RWPE2 (cell line): ENCODE measurements at regions not wholly inside any gene's neighbourhood (a gene's known extent, or its start where the extent isn't known, plus 50 kb on each side); places are given as distances from the start of the nearest gene placed in this dataset.

Experiments used
- ATAC-seq: fragments of 200-7000 bp; cut with Tn5 transposase; 3 replicates; pipeline ENCODE4 v1.9.1; 2021; ENCODE audit warnings: low read depth
- DNase-seq: peaks from one replicate; pipeline ENCODE4 v3.0.0-alpha.2; 2020; ENCODE audit warnings: low spot score
- H3K27ac ChIP-seq: fragments of 450-650 bp; 2 replicates; pipeline ENCODE4 v1.5.1; 2017; ENCODE audit warnings: mild to moderate bottlenecking; ENCODE audit not compliant: poor library complexity, severe bottlenecking
- H3K27me3 ChIP-seq: fragments of 250-450 bp; sonication (Bioruptor Pico); 2 replicates; pipeline ENCODE4 v1.5.1; 2021; ENCODE audit warnings: mild to moderate bottlenecking, moderate library complexity; ENCODE audit not compliant: insufficient read depth, poor library complexity, severe bottlenecking
- H3K36me3 ChIP-seq: fragments of 250-450 bp; sonication (Bioruptor Pico); 2 replicates; pipeline ENCODE4 v1.5.1; 2020; ENCODE audit warnings: low read depth, mild to moderate bottlenecking, moderate library complexity
- H3K4me1 ChIP-seq: fragments of 250-450 bp; sonication (Bioruptor Pico); 2 replicates; pipeline ENCODE4 v1.5.1; 2021; ENCODE audit warnings: mild to moderate bottlenecking, moderate library complexity; ENCODE audit not compliant: insufficient read depth, poor library complexity, severe bottlenecking
- H3K4me3 ChIP-seq: fragments of 250-450 bp; sonication (Bioruptor Pico); 2 replicates; pipeline ENCODE4 v1.5.1; 2021; ENCODE audit warnings: mild to moderate bottlenecking, moderate library complexity; ENCODE audit not compliant: severe bottlenecking
- H3K9me3 ChIP-seq: fragments of 250-450 bp; sonication (Bioruptor Pico); 2 replicates; pipeline ENCODE4 v1.5.1; 2021; ENCODE audit warnings: mild to moderate bottlenecking, moderate library complexity; ENCODE audit not compliant: severe bottlenecking
- TF ChIP-seq, protein P1 (sequence below): fragments of 450-650 bp; IDR thresholded peaks from one replicate; pipeline ENCODE4 v1.5.1; 2017; ENCODE audit warnings: mild to moderate bottlenecking, moderate library complexity; ENCODE audit not compliant: poor library complexity, severe bottlenecking

DNA sequence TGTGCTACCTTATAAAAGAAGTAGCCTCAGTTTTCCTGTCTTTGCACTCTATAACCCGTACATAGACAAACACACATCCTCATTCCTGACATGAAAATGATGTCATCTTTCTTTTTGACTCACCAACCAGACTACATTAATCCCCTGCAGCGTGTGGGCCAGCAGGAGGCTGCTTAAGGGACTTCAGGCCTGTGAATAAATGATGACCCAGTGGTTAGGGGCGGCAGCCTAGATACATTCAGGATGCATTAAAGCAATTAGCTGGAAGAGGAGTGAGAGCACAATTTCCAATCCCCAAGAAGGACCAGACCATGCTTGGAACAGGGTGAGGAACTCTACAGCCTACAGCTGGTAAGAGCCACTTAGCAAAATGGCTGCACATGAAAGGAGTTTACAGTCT is 57.3 kb upstream of the KLF7 start:
- no peaks in the 10 kb centered on the region for H3K36me3 ChIP-seq
- peaks cover 33% of the 10 kb centered on the region for H3K4me1 ChIP-seq
- TF ChIP-seq, protein P1, sequence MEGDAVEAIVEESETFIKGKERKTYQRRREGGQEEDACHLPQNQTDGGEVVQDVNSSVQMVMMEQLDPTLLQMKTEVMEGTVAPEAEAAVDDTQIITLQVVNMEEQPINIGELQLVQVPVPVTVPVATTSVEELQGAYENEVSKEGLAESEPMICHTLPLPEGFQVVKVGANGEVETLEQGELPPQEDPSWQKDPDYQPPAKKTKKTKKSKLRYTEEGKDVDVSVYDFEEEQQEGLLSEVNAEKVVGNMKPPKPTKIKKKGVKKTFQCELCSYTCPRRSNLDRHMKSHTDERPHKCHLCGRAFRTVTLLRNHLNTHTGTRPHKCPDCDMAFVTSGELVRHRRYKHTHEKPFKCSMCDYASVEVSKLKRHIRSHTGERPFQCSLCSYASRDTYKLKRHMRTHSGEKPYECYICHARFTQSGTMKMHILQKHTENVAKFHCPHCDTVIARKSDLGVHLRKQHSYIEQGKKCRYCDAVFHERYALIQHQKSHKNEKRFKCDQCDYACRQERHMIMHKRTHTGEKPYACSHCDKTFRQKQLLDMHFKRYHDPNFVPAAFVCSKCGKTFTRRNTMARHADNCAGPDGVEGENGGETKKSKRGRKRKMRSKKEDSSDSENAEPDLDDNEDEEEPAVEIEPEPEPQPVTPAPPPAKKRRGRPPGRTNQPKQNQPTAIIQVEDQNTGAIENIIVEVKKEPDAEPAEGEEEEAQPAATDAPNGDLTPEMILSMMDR = no peak
- ATAC-seq (peak; percentile 70), DNase-seq (no peak)
- H3K4me3 ChIP-seq = no peak overlapping the region
- no peak overlapping the region for H3K27ac ChIP-seq
- H3K9me3 ChIP-seq = no peaks in the 10 kb centered on the region
- H3K27me3 ChIP-seq = no peaks in the 10 kb centered on the region

DNA sequence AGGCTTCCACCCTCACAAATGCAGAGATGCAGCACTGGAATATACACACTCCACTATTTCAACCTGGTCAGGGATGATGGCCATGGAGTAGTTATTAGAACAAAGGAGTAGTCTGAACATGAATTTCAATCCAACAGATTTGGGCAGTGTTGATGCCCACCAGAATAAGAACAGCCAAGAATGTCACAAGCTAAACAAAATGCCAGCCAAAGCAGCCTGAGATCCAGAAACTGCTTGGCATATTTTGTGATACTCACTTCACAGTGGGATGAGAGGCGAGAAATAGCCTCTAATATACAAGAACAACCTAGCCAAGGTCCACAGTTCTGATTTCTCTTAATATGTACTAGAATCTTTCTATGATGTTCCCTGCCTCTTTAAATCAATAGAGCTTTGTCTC is 58.6 kb upstream of the KLF7 start:
- ATAC-seq (no peak), DNase-seq (no peak)
- Histone ChIP-seq H3K27me3 (no peaks in the 10 kb centered on the region), H3K36me3 (no peaks in the 10 kb centered on the region), H3K4me3 (no peak overlapping the region), H3K27ac (no peak overlapping the region), H3K4me1 (peaks cover 33% of the 10 kb centered on the region), H3K9me3 (no peaks in the 10 kb centered on the region)
- TF ChIP-seq, protein P1 = no peak

DNA sequence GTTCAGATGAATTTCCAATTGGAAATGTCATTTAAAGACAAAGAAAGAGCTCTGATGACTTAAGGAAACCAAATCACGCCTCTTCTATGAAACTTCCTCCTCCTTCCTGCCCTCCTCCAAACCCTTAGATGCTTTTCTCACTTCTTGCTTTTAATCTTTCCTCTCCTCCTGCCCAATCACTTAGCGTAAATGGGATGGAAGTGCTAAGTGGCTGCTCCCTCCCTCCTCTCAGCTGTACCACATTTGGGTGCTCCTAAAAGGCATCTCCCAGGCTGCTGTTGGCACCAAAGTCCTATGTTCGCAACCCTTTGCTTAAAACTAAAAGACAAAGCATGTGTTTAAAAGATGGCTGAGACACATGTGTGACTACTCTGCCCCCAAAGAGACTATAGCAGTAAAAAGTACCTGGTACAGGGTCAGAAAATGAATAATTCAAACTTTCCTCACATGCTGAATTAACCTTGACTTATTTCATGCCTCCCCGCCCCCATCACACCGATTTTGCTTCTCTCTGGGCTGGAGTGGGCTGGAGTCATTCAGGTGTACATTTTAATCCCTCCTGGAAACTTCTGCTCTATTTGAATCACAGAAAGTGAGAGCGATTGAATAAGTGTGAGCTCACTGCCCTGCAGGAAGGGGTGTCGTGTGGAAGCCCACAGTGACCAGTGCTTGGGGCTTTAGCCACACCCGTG is 59.2 kb upstream of the KLF7 start:
- Histone ChIP-seq H3K27me3 (no peaks in the 10 kb centered on the region), H3K4me1 (peaks cover 28% of the 10 kb centered on the region), H3K27ac (no peak overlapping the region), H3K9me3 (no peaks in the 10 kb centered on the region), H3K4me3 (no peak overlapping the region), H3K36me3 (no peaks in the 10 kb centered on the region)
- ATAC-seq = no peak
- DNase-seq = no peak
- TF ChIP-seq, protein P1 = no peak

DNA sequence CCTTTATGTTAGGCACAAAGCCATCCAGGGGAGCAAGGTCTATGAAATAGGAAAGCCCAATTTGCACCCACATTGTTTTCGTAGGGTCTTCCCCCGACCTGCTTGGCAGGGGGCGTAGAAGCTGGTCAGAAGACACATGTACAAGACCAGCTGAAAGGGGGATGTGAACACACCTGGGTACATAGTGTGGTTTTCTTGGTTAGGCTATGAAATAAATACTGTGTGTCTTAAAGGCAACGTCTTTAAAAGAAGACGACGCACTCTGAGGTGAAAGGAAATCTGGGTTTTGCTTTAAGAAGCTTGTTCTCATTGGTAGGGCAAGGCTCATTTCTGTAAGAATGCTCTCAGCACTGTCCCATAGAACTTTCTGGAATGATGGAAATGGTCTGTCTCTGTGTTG is 60.0 kb upstream of the KLF7 start:
- no peak overlapping the region for H3K4me3 ChIP-seq
- no peaks in the 10 kb centered on the region for H3K9me3 ChIP-seq
- TF ChIP-seq, protein P1 = no peak
- peaks cover 20% of the 10 kb centered on the region for H3K4me1 ChIP-seq
- no peaks in the 10 kb centered on the region for H3K36me3 ChIP-seq
- H3K27ac ChIP-seq = peak overlapping the region; percentile 18
- H3K27me3 ChIP-seq = no peaks in the 10 kb centered on the region
- DNase-seq (no peak), ATAC-seq (no peak)

DNA sequence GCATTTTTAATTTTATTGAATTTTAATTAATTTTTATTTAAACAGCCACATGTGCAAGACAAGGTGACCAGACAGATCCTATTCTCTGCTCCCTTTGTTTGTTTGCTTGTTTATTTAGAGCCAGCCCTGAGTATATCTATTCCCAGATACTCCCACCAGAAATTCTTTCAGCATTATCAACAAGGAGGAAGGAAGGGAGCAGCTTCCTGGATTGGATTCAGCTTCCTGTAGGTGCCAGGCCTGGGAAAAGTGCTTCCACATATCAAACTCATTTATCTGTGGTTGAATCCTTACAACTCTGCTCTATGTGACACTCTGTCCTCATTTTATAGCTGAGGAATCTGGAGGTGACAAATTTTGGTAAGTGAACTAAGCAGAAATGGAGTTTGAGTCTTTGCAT is 60.5 kb upstream of the KLF7 start:
- ATAC-seq (peak; percentile 41; the same call in 1 of the 3 replicates), DNase-seq (no peak)
- Histone ChIP-seq H3K36me3 (no peaks in the 10 kb centered on the region), H3K4me1 (peaks cover 19% of the 10 kb centered on the region), H3K27ac (peak overlapping the region; percentile 18), H3K4me3 (no peak overlapping the region), H3K27me3 (no peaks in the 10 kb centered on the region), H3K9me3 (no peaks in the 10 kb centered on the region)
- TF ChIP-seq, protein P1 = no peak
